ENCODE measurements at regions not wholly inside any gene's neighbourhood (a gene's known extent, or its start where the extent isn't known, plus 50 kb on each side); places are given as distances from the start of the nearest gene placed in this dataset.

DNA sequence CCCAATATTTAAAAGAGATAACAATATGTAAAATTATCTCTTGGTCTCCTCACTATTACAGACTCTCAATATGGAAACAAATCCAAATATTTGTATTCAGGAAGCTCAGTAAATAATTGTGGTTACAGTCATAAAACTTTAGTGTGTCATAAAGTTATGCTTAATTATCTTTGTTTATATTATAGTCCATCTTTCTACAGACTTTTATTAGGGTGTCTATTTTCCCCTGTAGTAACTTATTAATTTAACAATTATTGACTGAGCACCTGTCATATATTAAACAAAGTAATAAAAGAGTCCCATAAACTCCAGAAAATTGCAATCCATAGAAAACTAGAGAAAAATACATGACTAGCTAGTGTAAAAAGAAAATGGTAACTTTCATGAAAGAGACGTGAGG lies 61.6 kb upstream of the GPM6A start:
- Histone ChIP-seq H3K9me3 (ENCODE audit: control insufficient read depth in 1 of 2, insufficient read depth in 1 of 2, low read depth in 1 of 2, low read length in 2 of 2) (no peaks in the 10 kb centered on the region), H3K36me3 (ENCODE audit: control insufficient read depth in 1 of 2, insufficient read depth in 2 of 2, low read length in 2 of 2) (no peaks in the 10 kb centered on the region), H2AFZ (ENCODE audit: low read depth, low read length, poor library complexity, severe bottlenecking) (no peak overlapping the region), H3K27ac (ENCODE audit: low read depth, low read length) (no peak overlapping the region), H3K4me1 (ENCODE audit: control insufficient read depth in 1 of 2, insufficient read depth in 2 of 2, low read length in 2 of 2) (peaks cover 8 to 10% of the 10 kb centered on the region in 2 experiments), H3K9ac (ENCODE audit: low read length) (no peak overlapping the region), H3K27me3 (ENCODE audit: insufficient read depth, low read length) (no peaks in the 10 kb centered on the region), H4K20me1 (ENCODE audit: insufficient read depth) (no peaks in the 10 kb centered on the region), H3K4me3 (replicated peaks in 1 of 2; ENCODE audit: low read depth in 1 of 2, low read length in 2 of 2) (no peak overlapping the region), H3K79me2 (ENCODE audit: insufficient read depth, low read length) (no peaks in the 10 kb centered on the region), H3K9me2 (ENCODE audit: insufficient read depth) (no peaks in the 10 kb centered on the region), H3K4me2 (ENCODE audit: low read length) (no peak overlapping the region)
- CTCF ChIA-PET: no interaction called here
- no TSS peak for BruUV-seq (replicated peaks)
- intact Hi-C loops (cut with micrococcal nuclease): no loop called here
- DNase-seq (ENCODE audit: low read depth, low spot score): no peak
- RAD21 ChIA-PET (ENCODE audit: low non-redundant PET in 1 of 2, low total read pairs in 2 of 2, uncharacterized antibody in 2 of 2, unreplicated experiment in 2 of 2): no interaction called here
- ATAC-seq: no peak
- no peak for TF ChIP-seq EZH2phosphoT487 (IDR thresholded peaks at IDR 0.05; ENCODE audit: borderline replicate concordance)
- no peak for TF ChIP-seq EGR1 (IDR thresholded peaks at IDR 0.05; ENCODE audit: low read depth)
- TF ChIP-seq ZFX (IDR thresholded peaks at IDR 0.05): no peak
- no peak for TF ChIP-seq RAD21 (IDR thresholded peaks at IDR 0.05; ENCODE audit: low read depth)
- POLR2A ChIA-PET: no interaction called here

DNA sequence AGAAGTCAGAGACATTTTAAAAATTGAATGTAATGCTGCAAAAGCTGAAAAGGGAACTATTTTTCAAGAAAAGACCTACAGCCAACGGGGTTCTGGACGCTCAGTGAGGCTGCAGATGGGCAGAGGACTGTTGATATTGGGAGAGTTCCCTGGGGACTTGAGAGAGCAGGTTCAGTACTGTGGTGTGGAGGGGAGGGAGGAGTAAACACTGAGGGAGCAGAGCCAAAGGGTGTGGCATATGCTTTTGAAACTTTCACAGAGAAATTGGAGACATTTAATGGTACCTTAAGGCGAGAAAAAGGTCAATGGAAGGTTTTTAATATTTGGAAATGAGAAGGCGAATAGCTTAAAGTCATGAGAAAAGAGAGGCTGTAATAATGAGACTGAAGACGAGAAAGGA lies 62.2 kb upstream of the GPM6A start:
- CTCF ChIA-PET: no interaction called here
- no peak overlapping the region for H3K27ac ChIP-seq (ENCODE audit: low read depth, low read length)
- H3K27me3 ChIP-seq (ENCODE audit: insufficient read depth, low read length): no peaks in the 10 kb centered on the region
- no peak overlapping the region for H3K9ac ChIP-seq (ENCODE audit: low read length)
- no peak for DNase-seq (ENCODE audit: low read depth, low spot score)
- intact Hi-C loops (cut with micrococcal nuclease): no loop called here
- H3K9me3 ChIP-seq (ENCODE audit: control insufficient read depth in 1 of 2, insufficient read depth in 1 of 2, low read depth in 1 of 2, low read length in 2 of 2): no peaks in the 10 kb centered on the region
- RAD21 ChIA-PET (ENCODE audit: low non-redundant PET in 1 of 2, low total read pairs in 2 of 2, uncharacterized antibody in 2 of 2, unreplicated experiment in 2 of 2): no interaction called here
- no peak for ATAC-seq
- H3K4me1 ChIP-seq (ENCODE audit: control insufficient read depth in 1 of 2, insufficient read depth in 2 of 2, low read length in 2 of 2): peaks cover 8 to 10% of the 10 kb centered on the region in 2 experiments
- no peak overlapping the region for H2AFZ ChIP-seq (ENCODE audit: low read depth, low read length, poor library complexity, severe bottlenecking)
- H3K9me2 ChIP-seq (ENCODE audit: insufficient read depth): no peaks in the 10 kb centered on the region
- no peaks in the 10 kb centered on the region for H3K36me3 ChIP-seq (ENCODE audit: control insufficient read depth in 1 of 2, insufficient read depth in 2 of 2, low read length in 2 of 2)
- no peaks in the 10 kb centered on the region for H4K20me1 ChIP-seq (ENCODE audit: insufficient read depth)
- H3K4me3 ChIP-seq (replicated peaks in 1 of 2; ENCODE audit: low read depth in 1 of 2, low read length in 2 of 2): no peak overlapping the region
- H3K79me2 ChIP-seq (ENCODE audit: insufficient read depth, low read length): no peaks in the 10 kb centered on the region
- POLR2A ChIA-PET: no interaction called here
- H3K4me2 ChIP-seq (ENCODE audit: low read length): no peak overlapping the region
- no TSS peak for BruUV-seq (replicated peaks)
- TF ChIP-seq POLR2AphosphoS5 (IDR thresholded peaks at IDR 0.05; ENCODE audit: low read depth, low read length) (no peak), ZNF274 (IDR thresholded peaks at IDR 0.05; ENCODE audit: low read depth, low read length) (no peak), EZH2phosphoT487 (IDR thresholded peaks at IDR 0.05; ENCODE audit: borderline replicate concordance) (no peak), CEBPB (IDR thresholded peaks at IDR 0.05; ENCODE audit: low read depth) (no peak), ZFX (IDR thresholded peaks at IDR 0.05) (no peak), FOSL1 (IDR thresholded peaks at IDR 0.05; ENCODE audit: low read depth) (no peak), RAD21 (IDR thresholded peaks at IDR 0.05; ENCODE audit: low read depth) (no peak), POLR2A (IDR thresholded peaks at IDR 0.05; ENCODE audit: borderline replicate concordance, extremely low read depth, insufficient read depth, insufficient read length) (no peak), JUND (IDR thresholded peaks at IDR 0.05) (no peak), EGR1 (IDR thresholded peaks at IDR 0.05; ENCODE audit: low read depth) (no peak), TCF7L2 (IDR thresholded peaks at IDR 0.05; ENCODE audit: borderline replicate concordance, extremely low read depth, insufficient read depth, insufficient read length) (no peak), SP1 (IDR thresholded peaks at IDR 0.05; ENCODE audit: low read depth) (no peak), SRF (IDR thresholded peaks at IDR 0.05; ENCODE audit: low read depth) (no peak)
- TF ChIP-seq, protein P1, sequence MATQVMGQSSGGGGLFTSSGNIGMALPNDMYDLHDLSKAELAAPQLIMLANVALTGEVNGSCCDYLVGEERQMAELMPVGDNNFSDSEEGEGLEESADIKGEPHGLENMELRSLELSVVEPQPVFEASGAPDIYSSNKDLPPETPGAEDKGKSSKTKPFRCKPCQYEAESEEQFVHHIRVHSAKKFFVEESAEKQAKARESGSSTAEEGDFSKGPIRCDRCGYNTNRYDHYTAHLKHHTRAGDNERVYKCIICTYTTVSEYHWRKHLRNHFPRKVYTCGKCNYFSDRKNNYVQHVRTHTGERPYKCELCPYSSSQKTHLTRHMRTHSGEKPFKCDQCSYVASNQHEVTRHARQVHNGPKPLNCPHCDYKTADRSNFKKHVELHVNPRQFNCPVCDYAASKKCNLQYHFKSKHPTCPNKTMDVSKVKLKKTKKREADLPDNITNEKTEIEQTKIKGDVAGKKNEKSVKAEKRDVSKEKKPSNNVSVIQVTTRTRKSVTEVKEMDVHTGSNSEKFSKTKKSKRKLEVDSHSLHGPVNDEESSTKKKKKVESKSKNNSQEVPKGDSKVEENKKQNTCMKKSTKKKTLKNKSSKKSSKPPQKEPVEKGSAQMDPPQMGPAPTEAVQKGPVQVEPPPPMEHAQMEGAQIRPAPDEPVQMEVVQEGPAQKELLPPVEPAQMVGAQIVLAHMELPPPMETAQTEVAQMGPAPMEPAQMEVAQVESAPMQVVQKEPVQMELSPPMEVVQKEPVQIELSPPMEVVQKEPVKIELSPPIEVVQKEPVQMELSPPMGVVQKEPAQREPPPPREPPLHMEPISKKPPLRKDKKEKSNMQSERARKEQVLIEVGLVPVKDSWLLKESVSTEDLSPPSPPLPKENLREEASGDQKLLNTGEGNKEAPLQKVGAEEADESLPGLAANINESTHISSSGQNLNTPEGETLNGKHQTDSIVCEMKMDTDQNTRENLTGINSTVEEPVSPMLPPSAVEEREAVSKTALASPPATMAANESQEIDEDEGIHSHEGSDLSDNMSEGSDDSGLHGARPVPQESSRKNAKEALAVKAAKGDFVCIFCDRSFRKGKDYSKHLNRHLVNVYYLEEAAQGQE (IDR thresholded peaks at IDR 0.05; ENCODE audit: low read depth): no peak
- TF ChIP-seq, protein P2, sequence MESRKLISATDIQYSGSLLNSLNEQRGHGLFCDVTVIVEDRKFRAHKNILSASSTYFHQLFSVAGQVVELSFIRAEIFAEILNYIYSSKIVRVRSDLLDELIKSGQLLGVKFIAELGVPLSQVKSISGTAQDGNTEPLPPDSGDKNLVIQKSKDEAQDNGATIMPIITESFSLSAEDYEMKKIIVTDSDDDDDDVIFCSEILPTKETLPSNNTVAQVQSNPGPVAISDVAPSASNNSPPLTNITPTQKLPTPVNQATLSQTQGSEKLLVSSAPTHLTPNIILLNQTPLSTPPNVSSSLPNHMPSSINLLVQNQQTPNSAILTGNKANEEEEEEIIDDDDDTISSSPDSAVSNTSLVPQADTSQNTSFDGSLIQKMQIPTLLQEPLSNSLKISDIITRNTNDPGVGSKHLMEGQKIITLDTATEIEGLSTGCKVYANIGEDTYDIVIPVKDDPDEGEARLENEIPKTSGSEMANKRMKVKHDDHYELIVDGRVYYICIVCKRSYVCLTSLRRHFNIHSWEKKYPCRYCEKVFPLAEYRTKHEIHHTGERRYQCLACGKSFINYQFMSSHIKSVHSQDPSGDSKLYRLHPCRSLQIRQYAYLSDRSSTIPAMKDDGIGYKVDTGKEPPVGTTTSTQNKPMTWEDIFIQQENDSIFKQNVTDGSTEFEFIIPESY (IDR thresholded peaks at IDR 0.05; ENCODE audit: extremely low read depth, insufficient replicate concordance, low read length): no peak
- TF ChIP-seq, protein P3, sequence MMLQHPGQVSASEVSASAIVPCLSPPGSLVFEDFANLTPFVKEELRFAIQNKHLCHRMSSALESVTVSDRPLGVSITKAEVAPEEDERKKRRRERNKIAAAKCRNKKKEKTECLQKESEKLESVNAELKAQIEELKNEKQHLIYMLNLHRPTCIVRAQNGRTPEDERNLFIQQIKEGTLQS (IDR thresholded peaks at IDR 0.05): no peak
